Neural cell (in vitro differentiated cells): ENCODE measurements at regions not wholly inside any gene's neighbourhood (a gene's known extent, or its start where the extent isn't known, plus 50 kb on each side); places are given as distances from the start of the nearest gene placed in this dataset.

ENCODE experiments used
- small RNA-seq, 3 experiments: library from RNA; depleted of rRNA; stranded (forward); fragments of <200 nt; gene quantifications; one replicate each; pipeline ENCODE3, GENCODE V24; 2012

Small RNA genes in the stretch of these regions (small RNA-seq; reads per million reads assigned to genes)
- gene RN7SKP289 = 0 reads per million in 3 experiments
